T1000 (cell line): ENCODE measurements at regions not wholly inside any gene's neighbourhood (a gene's known extent, or its start where the extent isn't known, plus 50 kb on each side); places are given as distances from the start of the nearest gene placed in this dataset.

Source experiments
- DNase-seq: peaks from one replicate; lab custom pipeline; 2025; ENCODE audit warnings: mixed read lengths; lab: John Stamatoyannopoulos, UW

GRCh38 chr12:19953734-19954133 is 414.6 kb upstream of the PDE3A start:
- DNase-seq = no peak

- no peak for DNase-seq
These were observed 414.2 kb upstream of the PDE3A start for GRCh38 chr12:19954163-19954562.

- no peak for DNase-seq
These were observed 410.8 kb upstream of the PDE3A start for GRCh38 chr12:19957308-19958125.

GRCh38 chr12:19958389-19958788 is 409.9 kb upstream of the PDE3A start:
- DNase-seq = no peak

- no peak for DNase-seq
These were observed 409.0 kb upstream of the PDE3A start for GRCh38 chr12:19959353-19959752.

GRCh38 chr12:19960527-19960926 is 407.8 kb upstream of the PDE3A start:
- DNase-seq = no peak

GRCh38 chr12:19962192-19962591 is 406.1 kb upstream of the PDE3A start:
- DNase-seq = no peak

GRCh38 chr12:19963972-19964371 is 404.4 kb upstream of the PDE3A start:
- no peak for DNase-seq

- DNase-seq = no peak
These were observed 403.8 kb upstream of the PDE3A start for GRCh38 chr12:19964549-19964948.

GRCh38 chr12:19965196-19966038 is 402.9 kb upstream of the PDE3A start:
- no peak for DNase-seq

- DNase-seq = no peak
These were observed 401.3 kb upstream of the PDE3A start for GRCh38 chr12:19967001-19967400.

- DNase-seq = peak; percentile 34
These were observed 400.9 kb upstream of the PDE3A start for GRCh38 chr12:19967431-19967830.

GRCh38 chr12:19970116-19970515 is 398.2 kb upstream of the PDE3A start:
- no peak for DNase-seq

GRCh38 chr12:19970821-19971220 is 397.5 kb upstream of the PDE3A start:
- no peak for DNase-seq

- DNase-seq = no peak
These were observed 396.7 kb upstream of the PDE3A start for GRCh38 chr12:19971361-19972280.

- no peak for DNase-seq
These were observed 395.7 kb upstream of the PDE3A start for GRCh38 chr12:19972325-19973288.

GRCh38 chr12:19978193-19978592 is 390.1 kb upstream of the PDE3A start:
- no peak for DNase-seq

- DNase-seq = no peak
These were observed 388.8 kb upstream of the PDE3A start for GRCh38 chr12:19979584-19979983.

GRCh38 chr12:19981944-19982343 is 386.4 kb upstream of the PDE3A start:
- no peak for DNase-seq

- no peak for DNase-seq
These were observed 380.3 kb upstream of the PDE3A start for GRCh38 chr12:19988001-19988400.

GRCh38 chr12:19988459-19988873 is 379.9 kb upstream of the PDE3A start:
- no peak for DNase-seq
